LNCaP clone FGC (cell line): ENCODE measurements at regions not wholly inside any gene's neighbourhood (a gene's known extent, or its start where the extent isn't known, plus 50 kb on each side); places are given as distances from the start of the nearest gene placed in this dataset.

Experiments used
- DNase-seq: peaks from one replicate; pipeline ENCODE4 v3.0.0-alpha.2; 2011; ENCODE audit warnings: low read depth
- H3K4me3 ChIP-seq: 2 replicates; pipeline ENCODE4 v1.5.1; 2011; ENCODE audit warnings: mild to moderate bottlenecking, low read depth, low read length, control low read depth
- CTCF ChIP-seq: IDR thresholded peaks from 2 replicates; pipeline ENCODE4 v1.5.1; 2012; ENCODE audit warnings: mild to moderate bottlenecking; ENCODE audit not compliant: control insufficient read depth, insufficient read depth; ENCODE audit errors: extremely low read depth

GRCh38 chr3:145952536-145952935 lies 208.4 kb downstream of the PLOD2 start:
- TF ChIP-seq CTCF = no peak
- no peak for DNase-seq
- H3K4me3 ChIP-seq = no peak overlapping the region

GRCh38 chr3:145953316-145953715 lies 207.7 kb downstream of the PLOD2 start:
- no peak overlapping the region for H3K4me3 ChIP-seq
- TF ChIP-seq CTCF = no peak

GRCh38 chr3:145959457-145960088 lies 201.4 kb downstream of the PLOD2 start:
- TF ChIP-seq CTCF = no peak
- no peak for DNase-seq
- no peak overlapping the region for H3K4me3 ChIP-seq

More at GRCh38 chr3:145953316-145953715, 207.7 kb downstream of the PLOD2 start:
- no peak for DNase-seq

GRCh38 chr3:145963111-145963510 lies 197.9 kb downstream of the PLOD2 start:
- H3K4me3 ChIP-seq = no peak overlapping the region
- no peak for DNase-seq
- no peak for TF ChIP-seq CTCF

GRCh38 chr3:145967043-145967442 lies 193.9 kb downstream of the PLOD2 start:
- H3K4me3 ChIP-seq = no peak overlapping the region
- TF ChIP-seq CTCF = no peak
- DNase-seq = no peak

GRCh38 chr3:145971186-145971585 lies 189.8 kb downstream of the PLOD2 start:
- H3K4me3 ChIP-seq = no peak overlapping the region
- no peak for DNase-seq
- no peak for TF ChIP-seq CTCF

- no peak for TF ChIP-seq CTCF
- H3K4me3 ChIP-seq = no peak overlapping the region
- no peak for DNase-seq
Observed at GRCh38 chr3:145972851-145973250, 188.1 kb downstream of the PLOD2 start.
